GDM1 (cell line): ENCODE measurements at regions not wholly inside any gene's neighbourhood (a gene's known extent, or its start where the extent isn't known, plus 50 kb on each side); places are given as distances from the start of the nearest gene placed in this dataset.

ENCODE experiments used
- DNase-seq: peaks from one replicate; lab custom pipeline; 2025; lab: John Stamatoyannopoulos, UW

DNA sequence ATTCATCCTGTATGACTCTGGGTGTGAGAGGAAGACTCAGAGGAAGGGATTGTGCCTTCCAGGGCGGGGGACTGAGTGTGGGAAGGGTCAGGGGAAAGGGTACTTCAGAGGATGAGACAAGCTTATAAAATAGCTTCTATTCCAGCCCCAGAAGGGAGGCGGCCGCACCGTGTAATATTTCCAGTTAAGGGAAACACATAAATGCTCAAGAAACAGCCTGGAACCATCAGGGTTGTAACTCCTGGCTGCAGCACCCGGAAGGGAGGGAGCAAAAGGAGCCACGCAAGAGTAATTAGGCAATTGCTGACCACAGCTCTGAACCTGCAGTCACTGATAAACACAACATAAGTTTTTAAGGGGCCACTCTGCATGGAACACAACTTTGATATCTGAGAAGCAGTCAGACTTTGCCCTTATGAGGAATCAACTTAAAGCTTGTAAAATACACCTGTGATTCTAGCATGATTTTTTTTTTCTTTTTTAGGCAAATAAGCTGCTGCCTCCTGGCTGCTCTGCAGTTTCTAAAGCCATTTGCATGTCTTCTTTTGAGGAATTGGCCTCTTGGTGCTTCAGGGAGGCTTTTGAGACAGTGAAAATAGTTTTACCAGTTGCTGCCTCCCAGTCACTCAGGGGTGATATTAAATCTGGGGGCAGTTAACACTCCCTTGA is 382.7 kb downstream of the ENC1 start:
- no peak for DNase-seq

DNA sequence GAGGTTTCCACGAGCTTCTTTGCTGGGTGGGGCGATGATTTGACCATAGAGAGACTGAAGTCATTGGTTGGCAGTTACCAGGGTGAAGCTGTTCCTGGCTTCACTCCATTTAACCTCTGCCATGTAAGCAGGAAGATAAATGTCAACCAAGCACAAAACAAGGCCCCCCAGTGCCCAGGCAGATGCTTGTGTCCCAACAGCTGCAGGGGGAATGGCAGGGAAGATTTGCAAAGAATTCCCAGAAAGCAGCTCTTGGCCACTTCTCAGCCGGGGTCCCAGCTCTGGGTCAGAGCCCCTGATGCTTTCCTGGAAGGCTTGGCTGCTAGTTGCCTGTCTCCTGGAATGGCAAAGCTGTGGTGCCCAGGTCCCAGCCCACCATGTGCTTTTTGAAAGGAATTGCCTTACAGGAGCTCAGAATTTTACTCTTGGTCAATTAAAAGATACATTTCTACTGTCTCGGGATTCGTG is 383.4 kb downstream of the ENC1 start:
- DNase-seq: no peak

DNA sequence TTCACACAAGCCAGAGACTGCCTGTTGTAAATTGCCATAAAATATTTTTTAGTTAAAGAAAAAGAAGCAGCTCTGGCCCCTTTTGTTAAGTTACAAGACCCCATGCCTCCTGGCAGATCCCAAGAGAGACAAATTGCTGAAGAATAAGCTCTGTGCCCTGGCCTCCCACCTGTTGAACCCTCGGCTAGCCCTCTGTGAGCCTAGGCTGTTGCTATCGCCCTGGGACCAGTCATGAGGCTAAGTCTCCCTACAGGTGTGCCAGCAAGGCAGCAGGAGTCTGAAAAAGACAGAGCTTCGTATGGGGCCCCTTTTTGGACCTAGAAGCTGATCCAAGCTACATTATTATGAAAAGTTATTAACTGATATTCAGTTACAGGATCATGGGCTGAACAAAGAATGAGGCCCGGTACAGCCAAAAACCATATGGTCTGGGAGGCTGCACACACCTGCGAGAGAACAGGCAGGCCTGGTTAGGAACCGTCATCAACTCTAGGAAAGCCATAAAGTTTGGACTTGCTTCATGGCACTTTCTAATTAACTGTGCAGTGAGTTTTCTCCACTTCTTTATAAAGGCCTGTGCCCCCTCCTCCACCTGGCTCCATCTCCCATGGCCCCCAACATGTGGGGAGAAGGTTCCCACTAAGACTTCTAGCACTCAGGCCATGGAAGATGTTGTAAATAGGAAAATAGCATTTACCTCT is 384.7 kb downstream of the ENC1 start:
- no peak for DNase-seq

DNA sequence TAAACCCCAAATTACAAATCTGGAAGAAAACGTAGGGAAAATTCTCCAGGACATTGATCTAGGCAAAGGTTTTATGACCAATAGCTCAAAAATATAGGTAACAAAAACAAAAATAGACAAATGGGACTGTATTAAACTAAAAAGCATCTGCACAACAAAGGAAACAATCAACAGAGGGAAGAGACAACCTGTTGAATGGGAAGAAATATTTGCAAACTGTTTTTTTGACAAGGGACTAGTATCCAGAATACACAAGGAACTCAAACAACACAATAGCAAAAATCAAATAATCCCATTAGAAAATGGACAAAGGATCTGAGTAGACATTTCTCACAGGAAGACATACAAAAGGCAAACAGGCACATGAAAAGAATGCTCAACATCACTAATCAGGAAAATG is 386.3 kb downstream of the ENC1 start:
- DNase-seq: no peak

DNA sequence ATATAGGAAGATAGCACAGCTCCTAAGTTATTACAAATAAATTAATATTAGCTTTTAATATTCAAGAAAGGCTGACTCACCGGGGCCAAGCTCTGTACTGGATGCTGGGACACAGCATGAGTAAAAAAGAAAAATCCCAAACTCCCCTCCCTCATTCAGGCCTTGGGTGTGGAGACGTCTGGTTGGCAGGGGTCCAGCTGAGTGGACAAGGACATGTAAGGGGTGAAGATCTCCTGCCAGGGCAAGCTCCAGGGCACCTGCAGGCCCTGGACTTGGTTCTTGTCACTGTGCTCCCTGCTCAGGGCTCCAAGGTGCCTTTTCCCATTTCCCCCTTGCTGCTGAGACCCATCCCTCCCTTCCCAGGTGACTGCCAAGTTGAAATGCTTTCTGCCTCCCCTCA is 388.5 kb downstream of the ENC1 start:
- no peak for DNase-seq

DNA sequence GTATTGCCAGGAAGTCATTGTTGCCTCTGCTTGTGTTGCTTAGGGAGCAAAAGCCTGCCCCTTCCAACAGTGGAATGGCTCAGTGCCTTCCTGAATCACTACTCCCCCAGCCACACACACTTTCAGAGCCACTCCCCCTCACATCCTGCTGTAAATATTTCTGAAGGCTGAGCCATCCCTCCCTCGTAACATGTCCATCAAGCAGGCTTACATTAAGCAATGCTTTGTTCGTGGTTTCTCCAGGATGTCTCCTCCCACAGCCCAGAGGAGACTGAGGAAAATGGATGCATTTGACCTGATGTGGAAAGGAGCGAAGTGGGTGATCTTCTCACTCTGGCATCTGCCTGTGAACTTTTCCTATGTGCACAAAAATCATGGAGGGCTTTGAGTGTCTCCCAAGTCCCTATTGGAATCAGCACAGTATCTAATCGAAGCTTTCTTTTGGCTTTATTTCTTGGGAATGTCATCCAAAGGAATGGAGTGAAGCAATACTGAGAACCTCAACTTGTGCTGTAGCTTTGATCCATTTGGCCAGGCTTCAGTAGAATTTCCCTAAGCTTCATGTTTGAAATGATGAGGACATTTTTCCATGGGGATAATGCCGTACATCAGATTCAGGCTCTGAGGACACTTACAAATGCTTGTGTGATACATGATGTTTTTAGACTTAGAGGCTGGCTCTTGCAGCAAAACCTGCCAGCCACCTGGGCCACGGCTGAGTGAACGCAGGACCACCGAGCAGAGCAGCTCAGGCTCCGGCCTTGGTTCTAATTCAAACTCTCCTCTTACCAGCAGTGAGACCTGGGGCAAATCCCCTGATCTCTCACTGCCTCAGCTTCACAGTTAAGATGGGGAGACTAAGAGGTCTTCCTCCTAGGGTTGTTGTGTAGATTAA is 389.1 kb downstream of the ENC1 start:
- peak; percentile 78 for DNase-seq

DNA sequence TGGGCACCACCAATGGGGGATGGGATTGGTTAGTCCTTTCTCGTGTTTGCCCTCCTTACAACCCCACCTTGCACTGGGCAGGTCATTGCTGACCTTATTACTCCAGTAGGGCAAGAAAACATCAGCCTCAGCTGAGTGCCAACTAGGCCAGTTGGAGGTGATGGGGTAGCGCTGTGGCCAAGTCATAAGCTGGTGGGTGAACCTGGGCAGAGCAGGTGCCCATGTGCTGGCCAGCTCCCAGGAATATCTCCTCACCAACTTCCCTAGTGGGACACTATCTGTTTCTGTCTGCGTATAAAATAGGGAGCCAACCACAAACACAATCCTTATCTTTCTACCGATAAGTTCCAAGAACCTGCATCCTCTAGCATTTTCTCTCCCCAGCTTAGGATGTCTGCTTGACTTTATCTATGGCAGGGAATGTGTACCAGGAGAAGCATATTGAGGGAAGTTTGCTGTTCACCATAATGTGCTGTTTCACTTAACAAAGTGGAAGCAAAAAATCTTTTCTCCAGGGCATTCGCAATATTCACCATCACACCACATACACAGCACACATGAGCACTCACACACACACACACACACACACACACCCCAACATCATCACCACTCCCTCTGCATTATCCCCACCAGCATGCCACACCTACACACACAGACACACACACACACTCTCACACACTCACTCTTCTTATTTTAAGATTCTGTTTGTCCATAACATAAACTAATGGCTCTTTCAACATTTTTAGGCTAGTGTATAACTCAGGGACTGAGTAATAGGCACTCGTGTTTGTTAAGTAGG is 390.0 kb downstream of the ENC1 start:
- DNase-seq: no peak

DNA sequence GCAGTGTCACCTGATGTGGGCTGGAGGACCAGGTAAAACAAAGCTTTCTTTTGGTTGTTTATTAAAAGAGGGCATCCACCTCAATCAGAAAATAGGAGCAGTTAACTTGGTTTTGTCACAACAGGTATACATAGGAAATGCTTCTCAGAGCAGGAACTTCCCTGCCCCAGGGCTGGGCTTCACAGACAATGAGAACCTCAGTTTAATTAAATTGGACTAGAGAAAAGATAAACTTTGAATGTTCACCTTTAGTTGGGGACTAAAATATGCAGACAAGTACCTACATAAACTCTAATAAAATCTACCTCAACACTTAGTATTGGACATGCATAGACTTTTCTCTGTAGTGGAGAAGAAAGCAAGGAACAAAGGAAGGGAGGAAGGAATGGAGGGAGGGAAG is 392.0 kb downstream of the ENC1 start:
- no peak for DNase-seq

DNA sequence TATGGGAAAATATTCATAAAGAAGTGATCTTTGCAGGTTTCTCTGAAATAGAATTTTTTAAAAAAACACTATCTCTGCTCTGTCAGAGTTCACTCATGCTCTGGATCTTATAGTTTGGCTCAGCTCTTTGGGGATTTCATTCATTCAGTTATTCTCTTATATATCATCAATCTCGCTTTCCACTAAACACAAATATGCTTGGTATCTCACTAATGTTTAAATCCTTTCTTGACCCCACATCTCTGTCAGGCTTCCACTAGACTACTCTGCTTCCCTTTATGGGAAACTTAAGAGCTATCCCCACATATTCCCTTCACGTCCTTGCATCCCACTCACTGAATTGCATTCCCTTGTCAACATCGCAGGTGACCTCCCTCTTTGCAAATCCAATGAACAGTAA is 396.1 kb downstream of the ENC1 start:
- no peak for DNase-seq

DNA sequence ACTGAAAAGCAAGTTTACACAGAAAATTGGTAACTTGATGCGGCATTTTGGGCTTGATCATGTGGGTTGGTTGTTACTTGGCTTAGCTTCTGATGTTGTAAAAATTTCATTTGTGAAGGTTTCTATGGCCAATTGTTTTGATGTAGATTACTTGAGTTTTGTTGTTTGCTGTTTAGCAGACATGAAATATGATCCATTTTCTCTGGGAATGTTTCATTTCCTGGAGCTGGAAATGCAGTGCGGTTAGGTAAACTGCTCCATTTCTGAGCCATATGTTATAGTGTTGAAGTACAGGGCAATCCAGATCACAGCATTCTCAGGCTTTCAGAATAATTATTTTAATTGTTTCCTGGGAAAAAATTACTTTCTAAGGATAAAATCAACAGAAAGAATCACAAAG is 396.9 kb downstream of the ENC1 start:
- DNase-seq: no peak

DNA sequence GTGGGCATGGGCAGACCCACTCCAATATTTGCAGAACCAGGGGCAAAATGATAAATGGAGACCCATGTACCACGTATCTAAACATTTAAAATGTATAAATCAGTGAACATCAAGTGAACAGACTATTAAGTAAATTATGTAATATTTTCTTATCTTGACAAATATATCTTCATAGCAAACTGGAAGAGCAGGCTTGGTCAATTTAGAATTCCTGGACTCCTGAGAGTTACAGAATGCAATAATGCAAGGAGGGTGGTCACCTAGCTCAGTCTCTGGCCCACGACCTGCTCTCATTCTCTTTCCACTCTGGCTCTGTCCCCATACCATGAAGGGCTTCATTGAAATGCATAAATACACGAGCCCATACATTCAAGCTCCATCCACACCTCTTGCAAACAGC is 398.0 kb downstream of the ENC1 start:
- no peak for DNase-seq

DNA sequence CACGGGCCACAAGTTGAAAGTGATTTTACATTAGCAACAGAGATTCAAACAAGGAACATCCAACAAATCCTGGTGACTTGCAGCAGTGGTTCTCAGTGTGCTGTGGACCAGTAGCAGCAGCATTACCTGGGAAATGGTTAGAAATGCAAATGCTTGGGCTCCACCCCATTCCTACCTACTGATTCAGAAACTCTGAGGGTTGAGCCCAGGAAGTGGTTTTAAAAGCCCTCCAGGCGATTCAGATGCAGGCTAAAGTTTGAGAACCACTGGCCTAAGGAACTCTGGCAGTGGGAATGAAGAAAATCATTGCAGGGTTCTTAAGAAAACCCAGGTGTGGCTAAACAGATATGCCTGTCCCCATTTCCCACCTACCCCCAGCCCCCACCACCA is 398.8 kb downstream of the ENC1 start:
- DNase-seq: no peak

DNA sequence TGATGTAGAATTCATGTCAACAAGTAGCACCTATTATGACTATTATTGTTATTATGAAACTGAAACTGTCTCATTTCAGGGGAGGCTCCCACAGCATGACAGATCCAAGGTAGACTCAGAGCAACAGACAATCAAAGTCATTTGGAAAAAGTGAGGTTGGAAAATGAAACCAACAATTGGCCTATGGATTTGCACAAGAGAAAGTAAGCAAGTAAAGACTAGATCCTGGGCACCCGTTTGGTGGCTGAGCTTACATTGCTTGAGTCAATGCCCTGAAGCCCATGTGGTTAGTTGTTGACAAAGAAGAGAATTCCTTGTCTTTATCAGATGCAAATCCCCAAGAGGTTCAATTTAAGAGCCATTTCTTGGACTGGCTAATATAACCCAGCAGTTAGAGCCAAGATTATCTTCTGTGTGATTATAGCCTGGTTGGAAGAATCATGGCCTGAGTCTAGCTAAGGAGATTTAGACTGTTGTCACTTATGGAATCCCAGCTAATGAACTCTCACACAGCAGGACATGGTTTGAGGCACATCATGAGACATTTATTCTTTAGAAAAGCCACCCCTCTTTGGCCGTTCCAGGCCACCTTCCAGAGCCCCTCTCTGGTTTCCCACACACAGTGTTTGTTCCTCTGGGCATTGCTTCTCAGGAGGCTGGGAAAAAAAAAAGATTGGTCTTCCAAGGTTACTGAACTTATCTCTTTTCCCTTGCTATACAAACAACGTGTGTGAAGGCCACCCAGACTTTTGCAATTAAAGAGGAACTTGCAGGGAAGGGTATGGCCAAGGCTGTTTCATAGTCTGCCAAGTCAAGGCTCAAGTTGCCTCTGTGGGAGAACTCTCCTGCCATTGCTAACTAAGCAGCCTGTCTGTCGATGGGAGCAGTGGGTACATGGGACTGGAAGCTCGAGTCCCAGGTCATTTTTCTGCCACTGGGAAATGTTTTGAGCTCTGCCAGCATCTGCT is 399.5 kb downstream of the ENC1 start:
- DNase-seq: no peak

DNA sequence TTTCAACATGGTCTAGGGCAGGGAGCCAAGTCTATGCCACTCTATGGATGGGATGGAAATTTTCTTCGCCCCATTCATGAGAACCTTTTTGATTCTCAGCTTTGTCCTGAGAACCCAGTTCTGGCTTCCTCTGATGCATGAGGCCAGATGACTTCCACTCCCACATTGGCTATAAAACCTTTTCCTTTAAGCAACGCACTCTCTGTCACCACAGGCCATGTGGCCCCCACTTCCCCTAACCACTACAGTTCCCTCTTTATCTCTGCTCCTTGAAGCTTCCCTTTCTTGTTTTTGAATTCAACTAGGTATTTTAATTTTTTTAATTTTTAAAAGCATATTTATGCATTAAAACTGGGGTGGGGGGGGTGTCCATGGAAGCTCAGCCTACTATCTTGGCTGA is 401.3 kb downstream of the ENC1 start:
- DNase-seq: peak; percentile 85

DNA sequence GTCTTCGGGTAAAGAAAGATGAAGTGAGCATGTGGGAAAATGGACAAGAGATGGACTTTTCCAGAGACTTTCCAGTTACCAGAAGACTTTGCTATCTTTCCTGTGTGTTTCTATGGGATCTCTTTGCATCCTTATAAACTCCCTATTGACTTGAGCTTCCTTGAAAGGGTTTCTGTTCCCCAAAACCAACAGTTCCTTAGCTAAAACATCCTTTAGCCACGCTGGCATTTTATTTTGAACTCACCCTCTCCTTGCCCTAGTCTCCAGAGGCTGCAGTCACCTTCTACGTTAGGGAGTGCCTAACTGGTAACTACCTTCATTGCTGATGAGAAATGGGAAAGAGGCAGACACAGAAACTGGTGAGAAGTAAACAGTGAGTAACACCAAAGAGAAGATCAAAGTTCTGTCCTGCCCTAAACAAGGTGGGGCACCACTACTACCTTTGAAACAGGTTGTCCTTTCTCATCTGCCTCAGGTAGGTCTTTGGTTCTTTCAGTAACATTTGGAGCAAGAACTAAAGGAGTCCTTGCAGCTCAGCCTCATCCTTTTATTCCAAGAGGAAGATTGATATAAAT is 402.9 kb downstream of the ENC1 start:
- no peak for DNase-seq

DNA sequence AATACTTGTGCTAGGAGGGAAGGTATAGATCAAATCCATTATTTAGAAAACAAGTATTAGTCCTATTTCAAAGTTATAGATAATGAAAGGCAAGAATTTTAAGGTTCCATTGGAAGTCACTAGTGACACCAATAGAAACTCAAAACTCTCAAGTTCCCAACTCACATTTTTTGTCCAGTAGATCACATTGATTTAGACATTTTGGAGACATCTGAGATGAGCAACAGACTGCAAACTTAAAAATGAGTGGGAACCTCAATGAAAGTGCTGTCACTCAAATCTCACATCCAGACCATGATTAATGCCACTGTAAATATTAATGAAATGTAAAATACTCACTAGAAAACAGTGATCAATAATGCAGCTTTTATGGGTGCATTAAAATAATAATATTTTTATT is 405.0 kb downstream of the ENC1 start:
- DNase-seq: no peak

DNA sequence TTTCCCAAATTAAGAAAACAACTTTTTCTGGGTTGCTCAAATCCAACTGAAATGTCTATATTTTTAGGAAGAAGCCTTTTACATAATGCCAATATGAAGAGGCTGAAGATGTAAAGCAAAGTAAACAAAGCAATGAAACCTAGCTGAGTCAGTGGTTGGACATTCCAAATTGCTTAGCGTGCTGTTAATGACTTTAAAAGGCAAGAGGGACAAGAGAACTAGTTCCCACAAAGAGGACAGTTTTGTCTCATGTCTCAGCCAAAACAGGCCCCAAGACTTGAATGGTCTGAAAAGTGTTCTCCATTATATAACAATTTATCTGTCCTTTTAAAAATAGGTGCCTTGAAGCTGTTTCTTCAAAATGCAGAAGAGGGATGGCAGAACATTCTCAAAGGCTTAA is 407.0 kb downstream of the ENC1 start:
- DNase-seq: no peak

DNA sequence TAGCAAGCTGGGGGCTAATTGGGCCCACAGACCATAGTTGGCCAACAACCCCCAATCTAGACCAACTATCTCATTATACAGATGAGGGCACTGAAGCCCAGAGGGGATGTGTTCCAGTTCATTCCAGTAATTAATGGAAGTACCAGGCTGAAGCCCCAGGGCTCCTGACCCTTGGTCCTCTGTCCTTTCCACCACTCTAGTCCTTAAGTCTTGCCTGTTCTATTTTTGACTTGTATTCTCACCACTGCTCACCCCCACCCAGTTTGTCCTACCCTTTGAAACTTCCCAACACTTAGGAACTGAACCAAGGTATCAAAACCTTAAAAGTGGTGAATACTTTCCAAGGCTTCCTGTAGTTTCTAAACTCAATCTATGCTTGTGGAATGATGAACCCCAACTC is 407.4 kb downstream of the ENC1 start:
- no peak for DNase-seq

DNA sequence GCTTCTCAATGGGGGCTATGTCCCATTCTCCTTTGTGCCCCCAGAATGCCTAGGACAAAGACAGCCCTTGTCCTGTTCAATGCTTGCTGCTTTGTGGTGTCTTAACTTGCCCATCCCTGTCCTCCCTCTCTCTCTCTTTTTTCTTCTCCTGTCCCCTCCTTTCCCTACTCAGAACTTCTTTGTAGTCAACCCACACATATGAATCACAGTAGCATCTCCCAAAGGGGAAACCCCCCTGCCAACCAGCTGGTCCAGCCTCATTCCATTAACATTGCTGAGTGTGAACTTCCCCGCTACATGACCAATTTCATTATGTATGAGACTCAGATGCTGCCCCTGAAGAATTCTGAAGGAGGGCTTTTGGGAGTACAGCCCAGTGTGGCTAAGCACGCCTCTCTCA is 408.3 kb downstream of the ENC1 start:
- DNase-seq: no peak

DNA sequence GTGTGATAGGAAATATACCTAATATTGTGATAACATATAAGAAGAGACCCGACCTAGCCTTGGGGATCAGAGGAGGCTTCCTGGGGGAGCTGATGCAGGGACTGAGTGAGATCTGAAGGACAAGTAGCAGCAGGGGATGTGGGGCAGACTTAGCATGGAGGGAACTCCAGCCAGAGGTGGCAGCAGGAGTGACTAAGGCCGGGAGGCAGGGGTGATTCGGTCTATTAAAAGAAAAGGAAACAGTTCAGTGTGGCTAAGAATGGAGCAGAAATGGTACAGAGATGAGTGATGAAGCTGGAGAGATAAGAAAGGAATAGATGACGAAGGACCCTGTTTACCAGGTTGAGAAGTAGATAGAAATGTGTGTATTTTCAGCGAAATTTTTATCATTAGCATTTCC is 408.8 kb downstream of the ENC1 start:
- no peak for DNase-seq
